Neural crest cell (in vitro differentiated cells): ENCODE measurements at regions not wholly inside any gene's neighbourhood (a gene's known extent, or its start where the extent isn't known, plus 50 kb on each side); places are given as distances from the start of the nearest gene placed in this dataset.
"Not testable (repeated sequence)": the region's sequence is repeated elsewhere in the genome, so short reads cannot be mapped to it uniquely, and the experiment has no call there.

Experiments
- DNase-seq: peaks from one replicate; pipeline ENCODE4 v3.0.0; 2021; ENCODE audit warnings: low read depth, mixed read lengths, low spot score
- H3K27ac Mint-ChIP-seq: one replicate; pipeline ENCODE4 v1.8.0; 2021; ENCODE audit warnings: mild to moderate bottlenecking, mixed read lengths; ENCODE audit not compliant: unreplicated experiment
- H3K27me3 Mint-ChIP-seq: 2 replicates; pipeline ENCODE4 v1.8.0; 2021; ENCODE audit warnings: low read depth, mild to moderate bottlenecking, mixed read lengths
- H3K36me3 Mint-ChIP-seq: 2 replicates; pipeline ENCODE4 v1.8.0; 2021; ENCODE audit warnings: low read depth, mild to moderate bottlenecking, mixed read lengths
- H3K4me1 Mint-ChIP-seq: 2 replicates; pipeline ENCODE4 v1.8.0; 2021; ENCODE audit warnings: mixed read lengths
- H3K4me3 Mint-ChIP-seq: one replicate; pipeline ENCODE4 v1.8.0; 2021; ENCODE audit warnings: mild to moderate bottlenecking, mixed read lengths
- H3K9me3 Mint-ChIP-seq: 2 replicates; pipeline ENCODE4 v1.8.0; 2021; ENCODE audit warnings: mixed read lengths
- TF ChIP-seq, protein P1 (sequence below): fragments of 200-600 bp; sonication (generic); conservative IDR thresholded peaks from 2 replicates; pipeline ENCODE4 v1.5.0; 2021; ENCODE audit warnings: antibody characterized with exemption, mild to moderate bottlenecking

DNA sequence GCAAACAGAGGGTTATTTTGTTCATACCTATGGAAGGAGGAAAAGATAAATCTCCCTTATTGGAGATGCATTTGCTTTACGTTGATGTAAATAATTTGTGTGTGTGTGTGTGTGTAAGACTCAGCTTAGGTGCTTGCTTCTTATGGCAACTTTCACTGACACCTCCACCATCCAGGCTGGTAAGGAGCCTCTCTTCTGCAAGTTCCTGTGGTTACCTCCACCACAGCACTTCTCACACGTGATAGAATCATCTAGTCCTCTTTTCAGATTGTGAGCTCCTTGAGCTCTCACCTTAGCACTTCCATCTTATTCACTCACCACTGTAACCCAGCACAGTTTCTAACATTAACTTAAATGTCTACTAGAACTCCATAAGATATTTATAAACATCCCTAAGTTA, 553.7 kb downstream of the FGF13 start:
- no peak for DNase-seq
- Mint-ChIP-seq H3K27ac (no peak overlapping the region), H3K9me3 (peaks cover 9% of the 10 kb centered on the region), H3K4me3 (no peak overlapping the region), H3K36me3 (no peaks in the 10 kb centered on the region), H3K4me1 (no peaks in the 10 kb centered on the region), H3K27me3 (no peaks in the 10 kb centered on the region)
- TF ChIP-seq, protein P1, sequence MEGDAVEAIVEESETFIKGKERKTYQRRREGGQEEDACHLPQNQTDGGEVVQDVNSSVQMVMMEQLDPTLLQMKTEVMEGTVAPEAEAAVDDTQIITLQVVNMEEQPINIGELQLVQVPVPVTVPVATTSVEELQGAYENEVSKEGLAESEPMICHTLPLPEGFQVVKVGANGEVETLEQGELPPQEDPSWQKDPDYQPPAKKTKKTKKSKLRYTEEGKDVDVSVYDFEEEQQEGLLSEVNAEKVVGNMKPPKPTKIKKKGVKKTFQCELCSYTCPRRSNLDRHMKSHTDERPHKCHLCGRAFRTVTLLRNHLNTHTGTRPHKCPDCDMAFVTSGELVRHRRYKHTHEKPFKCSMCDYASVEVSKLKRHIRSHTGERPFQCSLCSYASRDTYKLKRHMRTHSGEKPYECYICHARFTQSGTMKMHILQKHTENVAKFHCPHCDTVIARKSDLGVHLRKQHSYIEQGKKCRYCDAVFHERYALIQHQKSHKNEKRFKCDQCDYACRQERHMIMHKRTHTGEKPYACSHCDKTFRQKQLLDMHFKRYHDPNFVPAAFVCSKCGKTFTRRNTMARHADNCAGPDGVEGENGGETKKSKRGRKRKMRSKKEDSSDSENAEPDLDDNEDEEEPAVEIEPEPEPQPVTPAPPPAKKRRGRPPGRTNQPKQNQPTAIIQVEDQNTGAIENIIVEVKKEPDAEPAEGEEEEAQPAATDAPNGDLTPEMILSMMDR, result no peak

DNA sequence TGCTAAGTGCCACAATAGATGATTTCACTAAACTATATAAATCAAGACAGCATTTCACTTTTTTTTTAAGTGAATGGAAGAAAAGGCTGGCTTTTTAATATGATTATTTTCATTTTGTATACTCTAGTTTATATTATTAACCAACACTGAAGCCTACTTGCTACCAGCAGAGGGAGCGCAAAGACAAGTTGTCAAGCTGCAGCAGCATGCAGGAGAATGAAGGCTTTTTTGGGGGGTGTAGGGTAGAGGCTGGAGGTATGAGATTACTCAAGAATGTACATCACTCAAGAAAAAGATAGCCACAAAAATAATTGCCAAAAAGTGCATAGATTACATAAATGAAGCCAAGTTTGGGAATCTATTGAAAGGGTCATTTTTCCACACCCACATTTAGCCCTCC, 519.5 kb downstream of the FGF13 start:
- no peaks in the 10 kb centered on the region for H3K36me3 Mint-ChIP-seq
- peak; percentile 30 for DNase-seq
- no peak overlapping the region for H3K4me3 Mint-ChIP-seq
- TF ChIP-seq, protein P1, result peak; percentile 77
- no peaks in the 10 kb centered on the region for H3K4me1 Mint-ChIP-seq
- H3K9me3 Mint-ChIP-seq, result peaks cover 4% of the 10 kb centered on the region
- H3K27me3 Mint-ChIP-seq, result peaks cover 7% of the 10 kb centered on the region
- no peak overlapping the region for H3K27ac Mint-ChIP-seq

DNA sequence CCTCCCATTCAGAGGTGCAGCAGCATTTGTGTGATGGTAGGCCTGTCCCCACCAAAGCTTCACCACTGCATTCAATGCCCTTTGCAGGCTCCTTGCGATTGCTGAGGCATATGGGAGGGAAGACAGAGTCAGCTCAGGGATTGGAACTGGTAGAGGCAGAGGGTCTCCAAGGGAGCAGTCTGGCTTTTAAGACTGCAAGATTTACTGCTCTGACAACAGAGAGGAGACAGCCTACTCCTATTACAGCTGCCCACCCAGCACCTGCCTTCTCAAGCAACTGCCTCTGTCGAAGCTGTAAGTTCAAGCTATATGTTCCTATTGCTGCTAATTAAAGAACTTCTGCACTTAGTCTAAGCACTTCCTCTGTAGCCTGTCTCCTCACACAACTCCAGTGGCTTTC, 481.8 kb downstream of the FGF13 start:
- DNase-seq, result no peak
- TF ChIP-seq, protein P1, result no peak
- Mint-ChIP-seq H3K27ac (no peak overlapping the region), H3K36me3 (no peaks in the 10 kb centered on the region), H3K4me3 (no peak overlapping the region), H3K9me3 (peaks cover 4% of the 10 kb centered on the region), H3K27me3 (no peaks in the 10 kb centered on the region), H3K4me1 (no peaks in the 10 kb centered on the region)

DNA sequence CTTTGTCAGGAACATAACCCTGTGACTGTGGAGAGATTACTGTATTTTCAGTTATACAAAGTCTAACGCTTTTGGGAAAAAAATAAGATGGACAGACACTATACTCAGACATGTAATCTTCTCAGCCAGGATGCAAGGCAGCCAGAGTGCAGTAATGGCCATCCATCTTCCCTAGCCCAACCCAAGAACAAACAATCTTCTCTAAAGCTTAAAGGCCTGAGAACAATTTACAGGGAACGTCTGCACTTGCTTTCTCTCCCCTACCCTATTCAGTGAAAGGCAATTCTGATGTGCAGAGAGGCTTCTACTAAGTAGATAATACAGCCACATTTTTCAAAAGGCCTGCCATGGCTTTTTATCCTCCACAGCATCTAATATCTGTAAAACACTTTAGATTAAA, 471.3 kb downstream of the FGF13 start:
- DNase-seq, result no peak
- H3K36me3 Mint-ChIP-seq, result no peaks in the 10 kb centered on the region
- TF ChIP-seq, protein P1, result no peak
- no peak overlapping the region for H3K27ac Mint-ChIP-seq
- H3K9me3 Mint-ChIP-seq, result peaks cover 2% of the 10 kb centered on the region
- no peaks in the 10 kb centered on the region for H3K27me3 Mint-ChIP-seq
- no peaks in the 10 kb centered on the region for H3K4me1 Mint-ChIP-seq
- no peak overlapping the region for H3K4me3 Mint-ChIP-seq

DNA sequence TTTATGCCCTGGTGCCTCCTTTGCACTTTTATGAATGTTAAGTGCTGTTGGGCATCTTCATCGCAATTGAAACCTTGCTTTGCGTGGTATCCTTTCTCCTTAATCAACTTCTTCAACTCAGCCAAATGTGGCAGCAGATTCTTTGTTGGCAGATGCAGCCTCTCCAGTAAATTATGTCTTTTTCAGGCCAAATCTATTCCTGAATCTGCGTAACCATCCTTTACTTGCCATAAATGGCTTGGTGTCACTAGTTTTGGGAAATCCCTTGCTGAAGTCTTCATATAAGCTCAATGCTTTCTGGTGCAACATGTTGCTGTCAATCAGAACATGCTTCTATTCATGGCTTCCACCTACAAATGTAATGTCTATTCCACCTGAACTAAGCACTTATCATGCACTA, 457.5 kb downstream of the FGF13 start:
- H3K27ac Mint-ChIP-seq, result no peak overlapping the region
- no peaks in the 10 kb centered on the region for H3K4me1 Mint-ChIP-seq
- TF ChIP-seq, protein P1, result no peak
- peaks cover 5% of the 10 kb centered on the region for H3K9me3 Mint-ChIP-seq
- no peak for DNase-seq
- peaks cover 4% of the 10 kb centered on the region for H3K27me3 Mint-ChIP-seq
- H3K4me3 Mint-ChIP-seq, result no peak overlapping the region
- peaks cover 2% of the 10 kb centered on the region for H3K36me3 Mint-ChIP-seq

DNA sequence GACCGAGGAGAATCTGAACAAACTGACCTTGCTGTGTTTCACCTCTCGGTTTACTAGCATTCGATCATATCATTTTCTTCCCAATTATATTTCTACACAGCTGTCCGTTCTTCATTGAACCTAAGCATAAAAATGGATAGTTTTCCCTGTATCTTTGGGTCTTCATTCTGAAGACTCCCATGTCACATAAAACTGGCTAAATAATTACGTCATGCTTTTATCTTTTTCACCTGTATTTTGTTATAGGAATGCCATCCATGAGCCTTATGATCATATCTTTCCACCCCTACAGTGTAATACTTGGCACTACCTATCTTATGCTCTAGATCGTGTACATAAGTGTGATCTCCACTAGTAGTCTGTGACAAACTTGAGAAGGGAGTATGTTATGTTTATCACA, 456.1 kb downstream of the FGF13 start:
- no peak for DNase-seq
- TF ChIP-seq, protein P1, result no peak
- no peaks in the 10 kb centered on the region for H3K36me3 Mint-ChIP-seq
- H3K4me3 Mint-ChIP-seq, result no peak overlapping the region
- no peak overlapping the region for H3K27ac Mint-ChIP-seq
- peaks cover 9% of the 10 kb centered on the region for H3K27me3 Mint-ChIP-seq
- H3K4me1 Mint-ChIP-seq, result no peaks in the 10 kb centered on the region
- H3K9me3 Mint-ChIP-seq, result peaks cover 3% of the 10 kb centered on the region

DNA sequence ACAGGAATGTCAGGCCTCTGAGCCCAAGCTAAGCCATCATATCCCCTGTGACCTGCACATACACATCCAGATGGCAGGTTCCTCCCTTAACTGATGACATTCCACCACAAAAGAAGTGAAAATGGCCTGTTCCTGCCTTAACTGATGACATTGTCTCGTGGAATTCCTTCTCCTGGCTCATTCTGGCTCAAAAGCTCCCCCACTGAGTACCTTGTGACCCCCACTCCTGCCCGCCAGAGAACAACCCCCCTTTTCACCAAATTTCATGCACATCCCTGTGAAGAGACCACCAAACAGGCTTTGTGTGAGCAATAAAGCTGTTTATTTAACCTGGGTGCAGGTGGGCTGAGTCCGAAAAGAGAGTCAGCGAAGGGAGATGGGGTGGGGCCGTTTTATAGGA, 447.4 kb downstream of the FGF13 start:
- not testable (repeated sequence) for H3K4me3 Mint-ChIP-seq, H3K27me3 Mint-ChIP-seq, DNase-seq, H3K27ac Mint-ChIP-seq, H3K4me1 Mint-ChIP-seq, H3K36me3 Mint-ChIP-seq
- peaks cover 18% of the 10 kb centered on the region for H3K9me3 Mint-ChIP-seq
